ENCODE measurements at regions not wholly inside any gene's neighbourhood (a gene's known extent, or its start where the extent isn't known, plus 50 kb on each side); places are given as distances from the start of the nearest gene placed in this dataset.

DNA sequence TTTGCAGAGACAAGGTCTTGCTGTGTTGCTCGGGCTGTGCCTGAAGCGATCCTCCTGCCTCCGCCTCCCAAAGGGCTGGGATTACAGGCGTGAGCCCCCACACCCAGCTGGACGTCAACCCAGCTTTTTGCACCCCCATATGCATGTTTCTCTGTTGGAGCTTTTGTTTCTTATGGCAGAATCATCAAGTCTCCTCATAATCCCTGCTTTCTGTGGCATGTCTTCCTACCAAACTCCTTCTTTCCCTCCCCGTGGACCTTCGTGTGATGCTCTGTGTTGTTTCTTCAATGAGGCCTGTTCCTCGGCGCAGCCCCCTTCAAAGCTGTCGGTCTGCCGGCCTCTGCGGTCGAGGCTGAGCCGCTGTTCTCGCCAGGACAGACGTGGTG is 71.6 kb downstream of the METRNL start:
- ChIA-PET POLR2A (interaction anchor here (1.2 kb wide), 1 partner anchor 59 kb away, joined by 4 read pairs; no protein-coding TSS in a partner anchor), CTCF (interaction anchor here (0.8 kb wide), 1 partner anchor 46 kb away, joined by 3 read pairs; no protein-coding TSS in a partner anchor)
- Histone ChIP-seq H3K4me1 (peaks cover 26% of the 10 kb centered on the region), H3K36me3 (ENCODE audit: control insufficient read depth, insufficient read depth, low read length) (no peaks in the 10 kb centered on the region), H3K9me3 (no peaks in the 10 kb centered on the region), H3K4me3 (ENCODE audit: low read depth, low read length) (no peak overlapping the region), H3K27me3 (replicated peaks; ENCODE audit: control insufficient read depth, insufficient read depth, low read length) (no peaks in the 10 kb centered on the region)
- H3K9me3 Mint-ChIP-seq (ENCODE audit: unreplicated experiment) = no peaks in the 10 kb centered on the region
- no peaks in the 10 kb centered on the region for H3K27me3 Mint-ChIP-seq (ENCODE audit: insufficient read depth, unreplicated experiment)
- TF ChIP-seq CTCF (IDR thresholded peaks at IDR 0.05; ENCODE audit: insufficient read depth in 1 of 2, low read depth in 1 of 2, low read length in 1 of 2, severe bottlenecking in 1 of 2, unreplicated experiment in 1 of 2) = no peak
- H3K27ac Mint-ChIP-seq (ENCODE audit: unreplicated experiment) = peak overlapping the region; percentile 56
- no TSS peak for BruUV-seq (replicated peaks)
- no peaks in the 10 kb centered on the region for H3K36me3 Mint-ChIP-seq (ENCODE audit: insufficient read depth, unreplicated experiment)
- H3K4me3 Mint-ChIP-seq (ENCODE audit: unreplicated experiment) = peak overlapping the region; percentile 37
- intact Hi-C loops (cut with micrococcal nuclease; ENCODE audit: unreplicated experiment) = no loop called here
- no peak for DNase-seq
- H3K4me1 Mint-ChIP-seq (ENCODE audit: low read depth, unreplicated experiment) = peaks cover 21% of the 10 kb centered on the region

DNA sequence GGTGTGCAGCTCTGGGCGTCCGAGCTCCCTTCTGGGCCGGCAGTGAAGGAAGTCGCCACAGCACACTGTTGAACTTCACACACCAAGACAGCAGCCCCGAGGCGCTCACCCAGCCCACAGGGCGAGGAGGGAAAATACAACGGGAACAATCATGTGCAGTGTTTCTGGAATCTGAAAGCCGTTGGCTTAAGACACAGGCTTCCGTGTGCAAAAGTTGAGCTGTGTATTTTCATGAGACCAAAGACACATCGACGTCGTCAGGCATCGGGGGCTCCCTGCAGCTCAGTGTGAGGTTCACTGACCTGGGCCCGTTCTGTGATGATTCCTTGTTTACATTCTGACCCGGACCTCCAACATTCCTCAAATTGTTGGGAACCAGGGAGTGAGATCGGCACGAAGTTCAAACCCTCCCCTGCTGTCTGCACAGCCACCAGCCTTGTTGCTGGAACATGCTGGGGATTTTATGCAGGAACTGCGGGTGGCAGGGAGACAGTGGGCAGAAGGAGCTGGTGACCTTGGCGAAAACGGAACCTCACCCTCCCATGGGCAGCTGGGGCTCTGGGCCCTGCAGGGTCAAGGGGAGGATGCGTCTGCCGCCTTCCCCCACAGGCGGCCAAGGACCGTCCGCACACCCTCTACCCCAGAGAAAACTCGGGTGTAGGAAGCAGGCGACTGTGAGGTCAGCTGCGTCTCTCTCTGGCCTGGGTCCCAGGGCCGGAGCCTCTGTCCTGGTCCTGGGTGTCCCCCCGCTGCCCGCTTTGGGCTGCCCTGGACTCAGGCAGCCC is 72.2 kb downstream of the METRNL start:
- no peaks in the 10 kb centered on the region for H3K27me3 Mint-ChIP-seq (ENCODE audit: insufficient read depth, unreplicated experiment)
- peak overlapping the region; percentile 56 for H3K27ac Mint-ChIP-seq (ENCODE audit: unreplicated experiment)
- peak overlapping the region; percentile 37 for H3K4me3 Mint-ChIP-seq (ENCODE audit: unreplicated experiment)
- peaks cover 21% of the 10 kb centered on the region for H3K4me1 Mint-ChIP-seq (ENCODE audit: low read depth, unreplicated experiment)
- no peaks in the 10 kb centered on the region for H3K9me3 Mint-ChIP-seq (ENCODE audit: unreplicated experiment)
- DNase-seq = peak; percentile 62 to 78
- no peak for TF ChIP-seq CTCF (IDR thresholded peaks at IDR 0.05; ENCODE audit: insufficient read depth in 1 of 2, low read depth in 1 of 2, low read length in 1 of 2, severe bottlenecking in 1 of 2, unreplicated experiment in 1 of 2)
- ChIA-PET POLR2A (interaction anchor here (0.6 to 1.2 kb wide), 2 partner anchors 60 to 72 kb away, joined by 4 to 5 read pairs; partner anchors contain the start of gene METRNL), CTCF (interaction anchor here (0.8 kb wide), 1 partner anchor 47 kb away, joined by 3 read pairs; no protein-coding TSS in a partner anchor)
- intact Hi-C loops (cut with micrococcal nuclease; ENCODE audit: unreplicated experiment) = no loop called here
- Histone ChIP-seq H3K4me1 (peaks cover 26% of the 10 kb centered on the region), H3K9me3 (no peaks in the 10 kb centered on the region), H3K36me3 (ENCODE audit: control insufficient read depth, insufficient read depth, low read length) (no peaks in the 10 kb centered on the region), H3K4me3 (ENCODE audit: low read depth, low read length) (no peak overlapping the region), H3K27me3 (replicated peaks; ENCODE audit: control insufficient read depth, insufficient read depth, low read length) (no peaks in the 10 kb centered on the region)
- H3K36me3 Mint-ChIP-seq (ENCODE audit: insufficient read depth, unreplicated experiment) = no peaks in the 10 kb centered on the region
- no TSS peak for BruUV-seq (replicated peaks)

DNA sequence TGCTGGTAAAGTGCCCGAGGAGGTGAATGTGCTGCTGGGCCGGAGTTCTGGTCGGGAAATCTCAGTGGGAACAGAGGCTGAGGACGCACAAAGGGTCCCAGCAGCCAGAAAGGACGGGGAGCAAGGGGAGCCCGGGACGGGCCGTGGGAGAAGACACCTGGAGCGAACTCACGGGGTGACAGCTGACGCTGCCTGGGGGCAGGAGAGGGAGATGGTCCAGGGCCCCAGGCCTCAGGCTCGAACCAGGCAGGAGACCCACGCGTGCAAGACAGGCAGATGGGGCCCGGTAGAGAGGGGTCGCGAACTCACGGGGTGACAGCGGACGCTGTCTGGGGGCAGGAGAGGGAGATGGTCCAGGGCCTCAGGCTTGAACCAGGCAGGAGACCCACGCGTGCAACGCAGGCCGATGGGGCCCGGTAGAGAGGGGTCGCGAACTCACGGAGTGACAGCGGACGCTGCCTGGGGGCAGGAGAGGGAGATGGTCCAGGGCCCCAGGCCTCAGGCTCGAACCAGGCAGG is 72.9 kb downstream of the METRNL start:
- ChIA-PET CTCF (no interaction called here), POLR2A (interaction anchor here (1.2 kb wide), 1 partner anchor 60 kb away, joined by 4 read pairs; no protein-coding TSS in a partner anchor)
- no peaks in the 10 kb centered on the region for H3K27me3 Mint-ChIP-seq (ENCODE audit: insufficient read depth, unreplicated experiment)
- Histone ChIP-seq H3K36me3 (ENCODE audit: control insufficient read depth, insufficient read depth, low read length) (no peaks in the 10 kb centered on the region), H3K27me3 (replicated peaks; ENCODE audit: control insufficient read depth, insufficient read depth, low read length) (no peaks in the 10 kb centered on the region), H3K4me1 (peaks cover 26% of the 10 kb centered on the region), H3K9me3 (no peaks in the 10 kb centered on the region), H3K4me3 (ENCODE audit: low read depth, low read length) (no peak overlapping the region)
- no peaks in the 10 kb centered on the region for H3K9me3 Mint-ChIP-seq (ENCODE audit: unreplicated experiment)
- TF ChIP-seq CTCF (IDR thresholded peaks at IDR 0.05; ENCODE audit: insufficient read depth in 1 of 2, low read depth in 1 of 2, low read length in 1 of 2, severe bottlenecking in 1 of 2, unreplicated experiment in 1 of 2) = no peak
- no TSS peak for BruUV-seq (replicated peaks)
- H3K36me3 Mint-ChIP-seq (ENCODE audit: insufficient read depth, unreplicated experiment) = no peaks in the 10 kb centered on the region
- intact Hi-C loops (cut with micrococcal nuclease; ENCODE audit: unreplicated experiment) = no loop called here
- peaks cover 21% of the 10 kb centered on the region for H3K4me1 Mint-ChIP-seq (ENCODE audit: low read depth, unreplicated experiment)
- no peak for DNase-seq
- peak overlapping the region; percentile 56 for H3K27ac Mint-ChIP-seq (ENCODE audit: unreplicated experiment)
- H3K4me3 Mint-ChIP-seq (ENCODE audit: unreplicated experiment) = peak overlapping the region; percentile 37

All from Caco-2 (cell line).